ENCODE measurements at regions not wholly inside any gene's neighbourhood (a gene's known extent, or its start where the extent isn't known, plus 50 kb on each side); places are given as distances from the start of the nearest gene placed in this dataset.

GRCh38 chr1:55423376-55423775 lies 208.2 kb upstream of the USP24 start:
- WGBS (ENCODE audit: missing lambda C conversion rate): 40% methylated on average over 1 of the region's 1 CpG
- peaks cover 3% of the 10 kb centered on the region; the same call in 1 of the 3 replicates for H3K9me3 ChIP-seq
- peaks cover 32% of the 10 kb centered on the region for H3K4me1 ChIP-seq
- TF ChIP-seq NFE2L2 (conservative IDR thresholded peaks at IDR 0.05; ENCODE audit: low read length) (no peak), FOXS1 (CRISPR knock-in tag; IDR thresholded peaks at IDR 0.05) (no peak), HOXB5 (CRISPR knock-in tag; IDR thresholded peaks at IDR 0.05) (no peak), EHF (CRISPR knock-in tag; IDR thresholded peaks at IDR 0.05) (no peak), RFX5 (IDR thresholded peaks at IDR 0.05) (no peak), EHMT2 (IDR thresholded peaks at IDR 0.05; ENCODE audit: low read depth) (no peak), FOSB (CRISPR knock-in tag; IDR thresholded peaks at IDR 0.05) (no peak), EP300 (IDR thresholded peaks at IDR 0.05) (no peak), JUN (IDR thresholded peaks at IDR 0.05) (no peak), HEYL (CRISPR knock-in tag; IDR thresholded peaks at IDR 0.05) (no peak), CHD4 (IDR thresholded peaks at IDR 0.05; ENCODE audit: borderline replicate concordance) (no peak), ZFP36 (IDR thresholded peaks at IDR 0.05; ENCODE audit: borderline replicate concordance, partially characterized antibody) (no peak), JUNB (IDR thresholded peaks at IDR 0.05) (no peak)
- TF ChIP-seq, protein P1, sequence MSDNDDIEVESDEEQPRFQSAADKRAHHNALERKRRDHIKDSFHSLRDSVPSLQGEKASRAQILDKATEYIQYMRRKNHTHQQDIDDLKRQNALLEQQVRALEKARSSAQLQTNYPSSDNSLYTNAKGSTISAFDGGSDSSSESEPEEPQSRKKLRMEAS (IDR thresholded peaks at IDR 0.05): no peak
- ChIA-PET CTCF (no interaction called here), POLR2A (no interaction called here)
- peak overlapping the region; percentile 5 to 67 for H3K27ac ChIP-seq
- H3K4me3 ChIP-seq: no peak overlapping the region
- no peak for FAIRE-seq
- ATAC-seq: no peak
- no peak overlapping the region for H3K4me2 ChIP-seq
- peak in 1 of 2 experiments; percentile 19 for DNase-seq (ENCODE audit: low read depth in 1 of 2, low spot score in 1 of 2)

DNA sequence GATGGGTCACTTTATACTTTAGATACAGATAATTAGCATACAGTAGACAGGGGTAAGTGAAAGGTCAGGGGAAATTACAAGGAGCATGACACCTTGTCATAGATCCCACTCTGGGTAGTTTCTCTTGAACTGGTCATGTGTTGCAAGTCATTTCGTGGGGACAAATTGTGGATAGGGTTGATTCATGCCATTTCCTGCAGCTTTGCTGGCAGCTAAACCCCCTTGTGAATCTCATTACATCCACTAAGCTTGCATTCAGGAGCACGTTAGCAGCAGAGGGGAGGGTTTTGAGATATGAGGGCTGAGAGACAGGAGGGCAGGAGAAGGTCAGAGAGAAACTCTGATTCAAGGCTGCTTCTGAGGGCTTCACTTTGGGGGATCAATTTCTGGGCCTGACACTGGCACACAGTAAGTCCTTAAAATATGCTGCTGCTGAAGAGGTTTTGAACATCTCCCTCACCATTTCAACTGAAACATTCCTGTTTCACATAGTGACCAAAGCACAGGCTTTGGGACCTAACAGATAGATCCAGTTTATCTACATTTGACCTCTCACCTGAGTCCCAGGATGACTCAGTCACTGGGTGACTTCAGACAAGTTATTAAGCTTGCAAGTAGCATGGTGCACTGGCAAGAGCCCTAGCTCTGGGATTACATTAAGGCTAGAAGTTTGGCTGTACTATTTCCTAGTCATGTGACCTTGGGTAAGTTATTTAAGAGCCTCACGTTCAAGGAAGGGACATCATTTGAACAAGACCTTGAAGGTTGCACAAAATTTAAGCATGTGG lies 206.0 kb upstream of the USP24 start:
- 63% methylated on average over 3 of the region's 3 CpGs for WGBS (ENCODE audit: missing lambda C conversion rate)
- DNase-seq (ENCODE audit: low read depth in 1 of 2, low spot score in 1 of 2): peak in 1 of 2 experiments; percentile 30
- ATAC-seq: no peak; a peak in 1 of 6 replicates
- CTCF ChIA-PET: no interaction called here
- no peak overlapping the region for H3K4me3 ChIP-seq
- TF ChIP-seq EP300 (IDR thresholded peaks at IDR 0.05) (no peak), HOXA7 (CRISPR knock-in tag; IDR thresholded peaks at IDR 0.05) (no peak), CEBPB (IDR thresholded peaks at IDR 0.05) (no peak), NPAS2 (CRISPR knock-in tag; IDR thresholded peaks at IDR 0.05; ENCODE audit: borderline replicate concordance) (no peak), RCOR1 (IDR thresholded peaks at IDR 0.05; ENCODE audit: low read depth, low read length) (no peak), EHMT2 (IDR thresholded peaks at IDR 0.05; ENCODE audit: low read depth) (no peak), RAD21 (conservative IDR thresholded peaks at IDR 0.05 in 1 of 2, IDR thresholded peaks at IDR 0.05 in 1 of 2) (no peak), ZNF302 (CRISPR knock-in tag; IDR thresholded peaks at IDR 0.05) (no peak), TP53 (CRISPR knock-in tag; IDR thresholded peaks at IDR 0.05) (no peak), E2F6 (IDR thresholded peaks at IDR 0.05; ENCODE audit: borderline replicate concordance, low read depth) (no peak), FOSB (CRISPR knock-in tag; IDR thresholded peaks at IDR 0.05) (no peak), SREBF2 (IDR thresholded peaks at IDR 0.05) (no peak)
- TF ChIP-seq, protein P1 (IDR thresholded peaks at IDR 0.05): no peak
- H3K9me3 ChIP-seq: peaks cover 5% of the 10 kb centered on the region; the same call in 2 of the 3 replicates
- FAIRE-seq: no peak
- POLR2A ChIA-PET: no interaction called here
- no peak overlapping the region; the same call in 2 of the 3 replicates for H3K4me2 ChIP-seq
- peaks cover 21% of the 10 kb centered on the region for H3K4me1 ChIP-seq
- peak overlapping the region; percentile 38 to 73; a peak in 5 of 6 replicates for H3K27ac ChIP-seq

DNA sequence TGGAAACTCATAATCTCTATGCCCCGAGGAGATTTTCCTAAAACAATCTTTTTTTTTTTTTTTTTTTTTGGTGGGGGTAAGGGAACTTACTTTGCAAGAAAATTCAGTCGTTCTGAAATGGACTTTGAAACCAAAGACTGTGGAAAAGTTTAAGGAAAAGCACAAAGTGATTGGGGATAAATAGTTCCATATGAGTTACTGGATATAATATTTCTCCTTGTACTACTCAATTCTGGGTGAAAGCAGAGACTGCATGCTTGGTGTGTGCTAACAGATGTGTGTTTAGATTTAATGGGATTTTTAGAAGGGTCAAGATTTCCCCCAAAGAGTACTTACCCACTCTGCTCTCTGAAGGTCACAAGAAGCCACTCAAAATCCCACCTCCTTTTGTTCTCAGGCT lies 204.9 kb upstream of the USP24 start:
- H3K4me3 ChIP-seq: no peak overlapping the region
- ChIA-PET POLR2A (no interaction called here), CTCF (no interaction called here)
- H3K4me2 ChIP-seq: no peak overlapping the region
- TF ChIP-seq, protein P2, sequence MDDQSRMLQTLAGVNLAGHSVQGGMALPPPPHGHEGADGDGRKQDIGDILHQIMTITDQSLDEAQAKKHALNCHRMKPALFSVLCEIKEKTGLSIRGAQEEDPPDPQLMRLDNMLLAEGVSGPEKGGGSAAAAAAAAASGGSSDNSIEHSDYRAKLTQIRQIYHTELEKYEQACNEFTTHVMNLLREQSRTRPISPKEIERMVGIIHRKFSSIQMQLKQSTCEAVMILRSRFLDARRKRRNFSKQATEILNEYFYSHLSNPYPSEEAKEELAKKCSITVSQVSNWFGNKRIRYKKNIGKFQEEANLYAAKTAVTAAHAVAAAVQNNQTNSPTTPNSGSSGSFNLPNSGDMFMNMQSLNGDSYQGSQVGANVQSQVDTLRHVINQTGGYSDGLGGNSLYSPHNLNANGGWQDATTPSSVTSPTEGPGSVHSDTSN (IDR thresholded peaks at IDR 0.05): no peak
- TF ChIP-seq, protein P1 (IDR thresholded peaks at IDR 0.05): no peak
- TF ChIP-seq KDM5A (IDR thresholded peaks at IDR 0.05) (no peak), HOXA7 (CRISPR knock-in tag; IDR thresholded peaks at IDR 0.05) (no peak), BHLHE40 (IDR thresholded peaks at IDR 0.05; ENCODE audit: low read depth, low read length) (no peak), HOXB13 (CRISPR knock-in tag; IDR thresholded peaks at IDR 0.05; ENCODE audit: low read depth) (no peak), SMC3 (IDR thresholded peaks at IDR 0.05) (no peak), HEYL (CRISPR knock-in tag; IDR thresholded peaks at IDR 0.05) (no peak), CBX8 (IDR thresholded peaks at IDR 0.05) (no peak), POLR2A (IDR thresholded peaks at IDR 0.05; ENCODE audit: low read length) (no peak), KDM1A (IDR thresholded peaks at IDR 0.05; ENCODE audit: low read depth) (no peak)
- 49% methylated on average over 2 of the region's 2 CpGs for WGBS (ENCODE audit: missing lambda C conversion rate)
- ATAC-seq (no peak), DNase-seq (ENCODE audit: low read depth in 1 of 2, low spot score in 1 of 2) (no peak), FAIRE-seq (no peak)
- H3K4me1 ChIP-seq: peaks cover 21% of the 10 kb centered on the region
- peak overlapping the region in 1 of 2 experiments; percentile 73; a peak in 3 of 6 replicates for H3K27ac ChIP-seq
- H3K9me3 ChIP-seq: peaks cover 7% of the 10 kb centered on the region; the same call in 2 of the 3 replicates
